SIG-M5 treated with dmso at 0.1 percent for 504 hours (cell line): ENCODE measurements at regions not wholly inside any gene's neighbourhood (a gene's known extent, or its start where the extent isn't known, plus 50 kb on each side); places are given as distances from the start of the nearest gene placed in this dataset.

Source experiments
- DNase-seq: peaks from one replicate; lab custom pipeline; 2025; ENCODE audit not compliant: unreplicated experiment; lab: John Stamatoyannopoulos, UW

DNA sequence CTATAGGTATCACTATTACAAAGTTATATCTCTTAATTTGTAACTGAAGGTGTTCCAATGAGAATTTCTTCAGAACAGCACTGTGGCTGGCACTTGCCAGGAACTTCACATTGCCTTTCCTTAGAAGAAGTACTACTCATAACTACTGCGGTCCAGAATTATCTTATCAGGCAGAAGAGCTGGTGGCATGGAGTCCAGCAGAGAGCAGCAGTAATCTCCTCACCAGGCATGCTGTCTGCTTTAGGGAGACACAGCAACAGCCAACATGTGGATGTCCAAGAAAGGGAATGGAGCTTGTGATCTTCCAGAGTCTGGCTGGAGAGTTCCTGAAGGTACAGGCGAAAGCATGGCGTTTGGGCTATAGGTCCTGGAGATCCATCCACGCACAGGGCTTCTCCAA lies 919.7 kb upstream of the NR2F2 start:
- DNase-seq, result no peak

DNA sequence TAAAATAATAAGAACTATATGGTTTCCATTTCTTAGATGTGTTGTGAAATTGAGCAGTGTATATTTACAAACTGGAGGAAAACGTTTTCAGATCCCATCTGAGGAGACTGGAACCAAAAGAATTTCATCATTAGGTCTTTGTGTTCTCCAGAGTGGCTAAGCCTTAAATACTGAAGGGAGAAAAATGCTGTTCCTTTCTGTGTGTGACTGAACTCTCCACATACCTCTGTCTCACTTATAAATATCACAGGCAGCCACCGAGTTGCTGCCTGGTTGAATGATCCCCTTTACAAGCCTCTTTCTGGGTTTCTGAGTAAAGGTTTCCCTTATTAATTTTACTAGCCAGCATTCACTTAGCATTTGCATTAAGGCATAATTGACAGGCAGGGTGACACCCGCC lies 913.9 kb upstream of the NR2F2 start:
- DNase-seq, result no peak

- no peak for DNase-seq
Measured at GRCh38 chr15:95417761-95418160, 912.7 kb upstream of the NR2F2 start.

DNA sequence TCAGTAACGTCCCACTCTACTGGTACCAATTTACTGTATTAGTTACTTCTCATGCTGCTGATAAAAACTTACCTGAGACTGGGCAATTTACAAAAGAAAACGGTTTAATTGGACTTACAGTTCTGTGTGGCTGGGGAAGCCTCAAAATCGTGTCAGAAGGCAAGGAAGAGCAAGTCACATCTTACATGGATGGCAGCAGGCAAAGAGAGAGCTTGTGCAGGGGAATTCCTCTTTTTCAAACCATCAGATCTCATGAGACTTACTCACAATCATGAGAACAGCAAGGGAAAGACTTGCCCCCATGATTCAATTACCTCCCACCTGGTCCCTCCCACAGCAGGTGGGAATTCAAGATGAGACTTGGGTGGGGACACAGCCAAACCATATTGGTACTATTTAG lies 908.2 kb upstream of the NR2F2 start:
- no peak for DNase-seq

DNA sequence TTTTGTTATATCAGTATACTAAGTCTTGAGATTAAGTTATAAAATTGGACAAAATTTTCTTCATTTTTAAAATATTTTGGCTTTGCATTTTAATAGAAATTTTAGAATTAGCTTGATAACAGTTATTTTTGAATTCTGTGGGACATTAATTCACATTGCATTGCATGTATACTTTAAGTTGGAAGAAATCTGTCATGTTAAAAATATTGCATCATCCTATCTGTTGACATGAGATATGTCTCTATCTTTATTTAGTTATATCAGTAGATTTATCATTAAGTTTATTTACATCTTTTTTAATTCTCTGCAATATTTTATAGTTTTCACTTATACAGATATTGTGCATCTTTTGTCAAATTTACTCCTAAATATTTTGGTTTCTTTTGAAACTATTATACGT lies 904.6 kb upstream of the NR2F2 start:
- DNase-seq, result no peak

GRCh38 chr15:95429345-95429744 lies 901.2 kb upstream of the NR2F2 start:
- no peak for DNase-seq

DNA sequence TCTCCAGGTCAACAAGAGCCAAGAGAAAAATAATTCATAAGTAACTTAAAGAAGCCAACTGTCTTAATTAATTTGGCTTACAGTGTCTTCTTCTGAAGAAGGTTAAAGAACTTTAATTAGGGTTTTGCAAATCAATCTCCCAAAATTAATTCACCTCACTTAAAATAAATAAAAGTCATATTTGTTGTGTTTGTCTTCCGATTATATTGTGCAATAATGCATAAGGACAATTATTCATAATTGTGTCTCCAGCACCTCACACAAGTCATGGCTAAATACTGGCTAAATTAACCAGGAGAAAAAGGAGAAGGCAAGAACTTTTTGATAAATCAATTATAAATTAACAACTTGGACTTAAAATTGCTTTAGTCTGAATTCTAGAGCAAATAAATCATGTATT lies 899.0 kb upstream of the NR2F2 start:
- DNase-seq, result no peak

- no peak for DNase-seq
Measured at GRCh38 chr15:95432878-95433405, 897.6 kb upstream of the NR2F2 start.

GRCh38 chr15:95439922-95440376 lies 890.6 kb upstream of the NR2F2 start:
- DNase-seq, result no peak

GRCh38 chr15:95440712-95441111 lies 889.8 kb upstream of the NR2F2 start:
- no peak for DNase-seq

DNA sequence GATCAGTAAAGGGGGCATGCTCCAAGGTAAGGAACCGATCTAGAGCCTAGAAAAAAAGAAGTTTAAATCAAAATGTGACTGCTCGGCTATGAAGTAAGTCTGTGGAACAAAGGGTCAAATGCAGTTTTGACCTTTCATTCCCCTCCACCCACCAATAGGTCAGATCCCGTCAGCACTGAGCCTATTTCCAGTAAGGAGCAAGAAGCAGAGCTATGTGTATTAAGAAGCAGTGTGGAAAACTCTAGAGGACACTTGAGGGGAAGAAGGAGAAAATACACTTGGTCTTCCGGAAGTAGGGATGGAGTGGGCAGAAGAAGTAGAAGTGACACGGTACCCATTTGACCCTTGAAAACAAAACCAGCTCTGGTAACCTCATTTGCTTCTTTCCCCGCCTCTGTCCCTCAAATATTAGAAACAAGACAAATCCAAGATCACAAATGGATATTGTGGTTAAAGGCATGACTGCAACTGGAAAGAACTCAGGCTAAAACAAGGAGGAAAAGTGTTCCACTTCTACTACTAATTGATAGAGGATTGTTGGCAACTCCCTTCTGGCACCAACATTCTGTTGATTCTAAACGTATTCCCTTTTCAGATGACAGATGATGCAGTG lies 888.3 kb upstream of the NR2F2 start:
- DNase-seq, result no peak

DNA sequence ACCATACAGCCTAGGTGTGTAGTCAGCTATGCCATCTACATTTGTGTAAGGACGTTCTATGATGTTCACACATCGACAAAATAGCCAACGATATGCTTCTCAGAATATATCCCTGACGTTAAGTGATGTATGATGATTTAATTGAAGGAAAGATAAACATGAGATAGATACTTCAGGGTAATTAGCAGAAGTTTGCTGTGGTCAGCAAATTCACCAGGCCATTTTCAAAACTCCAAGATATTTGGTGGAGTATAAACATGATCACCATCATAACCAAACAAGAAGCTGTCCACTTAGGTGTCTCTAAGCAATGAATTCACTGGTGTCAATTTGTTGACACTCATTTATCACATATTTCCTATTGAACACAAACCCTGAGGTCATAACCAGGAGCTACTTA lies 885.6 kb upstream of the NR2F2 start:
- no peak for DNase-seq

GRCh38 chr15:95446854-95447253 lies 883.6 kb upstream of the NR2F2 start:
- DNase-seq, result peak; percentile 74

GRCh38 chr15:95447486-95447885 lies 883.0 kb upstream of the NR2F2 start:
- DNase-seq, result no peak

- no peak for DNase-seq
Measured at GRCh38 chr15:95448531-95449229, 881.8 kb upstream of the NR2F2 start.

GRCh38 chr15:95449230-95449628 lies 881.3 kb upstream of the NR2F2 start:
- DNase-seq, result no peak

- DNase-seq, result no peak
Measured at GRCh38 chr15:95450413-95450812, 880.1 kb upstream of the NR2F2 start.

GRCh38 chr15:95451938-95452337 lies 878.6 kb upstream of the NR2F2 start:
- DNase-seq, result no peak

DNA sequence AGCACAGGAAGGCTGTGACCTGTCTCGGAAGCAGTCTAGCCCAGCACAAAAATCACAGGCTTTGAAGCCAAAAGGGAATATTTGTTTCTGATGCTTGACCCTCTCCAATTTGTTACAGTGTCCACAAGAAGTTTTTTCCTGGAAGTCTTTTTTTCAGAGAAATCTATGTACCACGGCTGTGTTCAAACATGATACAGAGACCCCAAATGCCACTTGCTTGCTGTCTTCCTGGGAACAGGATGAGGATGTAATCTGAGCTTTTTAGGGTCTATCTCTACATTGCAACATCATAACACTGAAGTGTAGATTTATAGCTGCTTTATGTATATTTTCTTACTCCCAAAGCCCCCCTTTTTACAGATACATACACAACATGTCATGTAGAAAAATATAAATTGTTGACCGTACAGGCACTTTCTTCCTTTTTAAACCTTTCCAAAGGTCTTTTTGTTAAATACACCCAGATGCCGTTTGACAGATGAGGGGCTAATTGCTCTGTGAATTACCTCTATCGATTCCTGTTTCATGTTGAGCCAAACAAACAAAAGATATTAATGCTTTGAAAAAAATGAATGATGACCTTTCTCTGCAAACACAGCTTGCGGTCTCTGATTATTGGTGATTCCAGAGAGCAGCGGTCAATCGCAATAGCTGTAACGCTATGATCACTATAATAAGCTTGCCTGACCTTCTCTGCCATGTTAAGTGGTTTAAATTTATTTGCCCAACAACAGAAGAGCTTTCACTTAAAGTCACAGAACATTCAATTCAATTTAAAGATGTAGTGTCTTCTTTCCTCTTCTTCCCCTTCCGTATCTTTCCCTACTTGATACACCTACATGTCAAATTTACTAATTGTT lies 875.9 kb upstream of the NR2F2 start:
- DNase-seq, result no peak

GRCh38 chr15:95457520-95457919 lies 873.0 kb upstream of the NR2F2 start:
- DNase-seq, result no peak

- no peak for DNase-seq
Measured at GRCh38 chr15:95458721-95459120, 871.8 kb upstream of the NR2F2 start.

GRCh38 chr15:95459273-95459672 lies 871.2 kb upstream of the NR2F2 start:
- no peak for DNase-seq
